ENCODE measurements at regions not wholly inside any gene's neighbourhood (a gene's known extent, or its start where the extent isn't known, plus 50 kb on each side); places are given as distances from the start of the nearest gene placed in this dataset.

DNA sequence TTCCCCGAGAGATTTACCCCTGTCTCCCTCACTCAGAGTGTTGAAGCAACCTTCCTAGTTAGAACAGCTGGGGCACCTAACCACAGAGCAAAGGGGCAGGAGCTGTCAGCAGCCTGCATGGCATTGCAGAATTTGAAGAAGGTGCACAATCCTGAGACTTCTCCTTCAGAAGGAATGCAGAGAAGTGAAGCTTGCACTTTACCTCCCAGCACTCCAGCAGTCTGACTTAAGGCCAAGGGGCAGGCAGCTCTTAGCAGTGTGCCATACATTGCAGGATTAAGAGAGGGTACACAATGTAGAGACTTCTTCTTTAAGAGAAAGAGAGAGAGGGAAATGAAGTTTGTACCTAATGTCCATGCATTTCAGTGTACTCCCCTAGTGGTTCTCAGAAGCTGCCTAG, 236.0 kb upstream of the FBXL7 start:
- no peaks in the 10 kb centered on the region for H3K9me3 ChIP-seq (replicated peaks in 1 of 3)
- WGBS, 4 donors, result 55 to 90% (median 78%) methylated on average over 1 of the region's 1 CpG
- no peak overlapping the region for H3K27ac ChIP-seq
- no peaks in the 10 kb centered on the region for H3K36me3 ChIP-seq (replicated peaks in 1 of 2)
- intact Hi-C loops (cut with DNase I), result no loop called here
- H3K27me3 ChIP-seq, result no peaks in the 10 kb centered on the region
- no peak for DNase-seq
- H3K4me1 ChIP-seq (replicated peaks in 1 of 2), result no peaks in the 10 kb centered on the region
- H3K4me3 ChIP-seq, result no peak overlapping the region
- TF ChIP-seq POLR2A (IDR thresholded peaks at IDR 0.05), result no peak
- TF ChIP-seq, protein P1, sequence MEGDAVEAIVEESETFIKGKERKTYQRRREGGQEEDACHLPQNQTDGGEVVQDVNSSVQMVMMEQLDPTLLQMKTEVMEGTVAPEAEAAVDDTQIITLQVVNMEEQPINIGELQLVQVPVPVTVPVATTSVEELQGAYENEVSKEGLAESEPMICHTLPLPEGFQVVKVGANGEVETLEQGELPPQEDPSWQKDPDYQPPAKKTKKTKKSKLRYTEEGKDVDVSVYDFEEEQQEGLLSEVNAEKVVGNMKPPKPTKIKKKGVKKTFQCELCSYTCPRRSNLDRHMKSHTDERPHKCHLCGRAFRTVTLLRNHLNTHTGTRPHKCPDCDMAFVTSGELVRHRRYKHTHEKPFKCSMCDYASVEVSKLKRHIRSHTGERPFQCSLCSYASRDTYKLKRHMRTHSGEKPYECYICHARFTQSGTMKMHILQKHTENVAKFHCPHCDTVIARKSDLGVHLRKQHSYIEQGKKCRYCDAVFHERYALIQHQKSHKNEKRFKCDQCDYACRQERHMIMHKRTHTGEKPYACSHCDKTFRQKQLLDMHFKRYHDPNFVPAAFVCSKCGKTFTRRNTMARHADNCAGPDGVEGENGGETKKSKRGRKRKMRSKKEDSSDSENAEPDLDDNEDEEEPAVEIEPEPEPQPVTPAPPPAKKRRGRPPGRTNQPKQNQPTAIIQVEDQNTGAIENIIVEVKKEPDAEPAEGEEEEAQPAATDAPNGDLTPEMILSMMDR (IDR thresholded peaks at IDR 0.05), result no peak

DNA sequence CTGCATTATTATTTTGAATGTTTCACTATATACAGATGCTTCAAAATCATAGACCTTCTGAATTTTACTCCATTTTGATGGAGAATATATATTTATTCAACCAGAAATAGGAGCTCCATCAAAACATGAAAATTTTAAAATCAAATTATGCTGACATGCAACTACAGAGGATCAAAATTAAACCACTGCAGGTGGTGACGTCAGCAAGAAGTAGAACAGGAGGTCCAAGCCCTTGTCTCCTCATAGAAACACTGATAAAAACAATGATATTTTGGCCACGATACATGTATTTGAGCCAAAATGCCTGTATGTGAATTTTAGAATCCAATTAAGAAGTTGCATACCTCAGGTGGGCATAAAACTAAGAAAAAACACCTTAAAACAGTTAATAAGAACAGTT, 236.6 kb upstream of the FBXL7 start:
- no peak for DNase-seq
- intact Hi-C loops (cut with DNase I), result no loop called here
- no peaks in the 10 kb centered on the region for H3K36me3 ChIP-seq (replicated peaks in 1 of 2)
- no peaks in the 10 kb centered on the region for H3K27me3 ChIP-seq
- no peak overlapping the region for H3K27ac ChIP-seq
- 65 to 81% (median 71%) methylated on average over 2 of the region's 2 CpGs for WGBS, 4 donors
- H3K9me3 ChIP-seq (replicated peaks in 1 of 3), result no peaks in the 10 kb centered on the region
- H3K4me3 ChIP-seq, result no peak overlapping the region
- TF ChIP-seq, protein P1 (IDR thresholded peaks at IDR 0.05), result no peak
- no peaks in the 10 kb centered on the region for H3K4me1 ChIP-seq (replicated peaks in 1 of 2)

DNA sequence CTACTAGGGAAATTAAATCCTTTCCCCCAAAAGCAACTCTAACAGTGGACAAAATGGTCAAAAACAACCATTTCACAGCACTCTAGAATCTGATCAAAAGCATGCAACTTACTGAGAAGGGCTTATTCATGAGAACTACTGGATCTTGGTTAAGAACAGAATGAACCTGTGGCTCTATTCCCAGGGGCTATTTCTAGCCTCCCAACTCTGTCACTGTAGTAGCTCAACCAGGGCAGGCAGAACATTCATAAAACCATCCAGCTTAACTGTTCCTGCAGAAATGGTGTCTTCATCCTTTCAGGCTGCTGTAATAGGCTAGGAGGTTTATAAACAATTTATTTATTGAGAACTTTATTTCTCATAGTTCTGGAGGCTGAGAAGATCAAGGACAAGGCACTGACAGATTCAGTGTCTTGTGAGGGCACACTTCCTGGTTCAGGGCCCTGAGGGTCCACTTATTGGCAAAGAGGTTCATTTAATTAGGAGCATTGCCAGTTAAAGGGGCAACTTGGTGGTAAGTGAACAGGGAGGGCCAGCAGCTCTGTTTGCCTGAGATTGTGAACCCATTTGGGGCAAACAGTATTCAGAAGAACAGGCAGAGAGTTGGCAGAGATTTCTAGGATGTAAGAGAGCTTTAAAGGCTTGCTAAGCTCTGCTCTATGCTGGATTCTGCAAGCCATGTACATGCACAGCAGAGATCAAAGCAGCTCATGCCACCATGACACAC, 238.5 kb upstream of the FBXL7 start:
- H3K9me3 ChIP-seq (replicated peaks in 1 of 3), result no peaks in the 10 kb centered on the region
- DNase-seq, result no peak
- H3K4me3 ChIP-seq, result no peak overlapping the region
- intact Hi-C loops (cut with DNase I), result no loop called here
- no peaks in the 10 kb centered on the region for H3K4me1 ChIP-seq (replicated peaks in 1 of 2)
- H3K36me3 ChIP-seq (replicated peaks in 1 of 2), result no peaks in the 10 kb centered on the region
- TF ChIP-seq POLR2A (IDR thresholded peaks at IDR 0.05), result no peak
- TF ChIP-seq, protein P1 (IDR thresholded peaks at IDR 0.05), result no peak
- H3K27ac ChIP-seq, result no peak overlapping the region
- no peaks in the 10 kb centered on the region for H3K27me3 ChIP-seq

DNA sequence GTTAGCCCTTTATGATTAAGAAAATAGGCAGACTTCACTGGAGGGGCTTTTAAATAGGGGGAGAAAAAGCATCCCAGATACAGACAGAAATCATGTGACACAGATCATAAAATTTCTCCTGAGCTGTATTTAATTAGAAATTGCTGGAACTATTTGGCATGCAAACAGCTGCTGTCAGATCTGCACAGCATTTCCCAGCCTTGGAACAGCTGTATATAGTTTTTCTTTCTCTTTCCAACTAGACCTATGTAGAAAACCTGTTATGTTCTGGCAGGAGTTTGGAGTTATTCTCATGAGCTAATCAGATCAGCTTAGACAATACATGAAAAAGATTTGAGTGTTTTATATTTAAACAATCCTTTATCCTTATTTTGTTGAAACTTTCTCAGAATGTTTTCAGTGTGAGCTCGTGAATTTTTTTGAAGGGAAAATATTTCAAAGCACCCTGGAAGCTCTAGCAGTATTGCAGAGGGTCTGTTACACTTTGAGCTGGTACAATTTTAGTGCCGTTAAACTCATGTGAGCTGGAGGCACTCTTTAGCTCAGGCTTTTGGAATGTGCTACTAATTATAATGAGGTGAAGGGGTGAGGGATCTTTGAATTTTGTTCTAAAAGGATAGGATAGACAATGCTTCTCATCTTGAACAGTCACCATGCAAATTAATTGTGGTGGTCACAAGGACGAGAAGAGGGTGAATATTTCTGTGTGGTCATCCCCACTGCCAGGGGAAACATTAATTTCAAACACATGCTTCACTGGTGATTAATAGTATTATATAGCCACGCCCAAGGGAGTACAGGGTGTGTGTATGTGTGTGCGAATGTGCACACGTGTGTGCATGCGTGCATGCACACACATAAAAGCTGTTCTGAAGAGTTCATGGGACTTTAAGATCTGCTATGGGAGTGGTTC, 239.4 kb upstream of the FBXL7 start:
- intact Hi-C loops (cut with DNase I), result no loop called here
- 63 to 71% (median 68%) methylated on average over 7 of the region's 7 CpGs for WGBS, 4 donors
- H3K4me1 ChIP-seq (replicated peaks in 1 of 2), result no peaks in the 10 kb centered on the region
- DNase-seq, result no peak
- no peak overlapping the region for H3K27ac ChIP-seq
- no peaks in the 10 kb centered on the region for H3K27me3 ChIP-seq
- H3K4me3 ChIP-seq, result no peak overlapping the region
- no peaks in the 10 kb centered on the region for H3K36me3 ChIP-seq (replicated peaks in 1 of 2)
- TF ChIP-seq, protein P1 (IDR thresholded peaks at IDR 0.05), result no peak
- no peak for TF ChIP-seq POLR2A (IDR thresholded peaks at IDR 0.05)
- H3K9me3 ChIP-seq (replicated peaks in 1 of 3), result no peaks in the 10 kb centered on the region
